ENCODE measurements at regions not wholly inside any gene's neighbourhood (a gene's known extent, or its start where the extent isn't known, plus 50 kb on each side); places are given as distances from the start of the nearest gene placed in this dataset.
A peak's percentile ranks its signal among the peaks of the same experiment; 100 is the strongest.
"Not testable (repeated sequence)": the region's sequence is repeated elsewhere in the genome, so short reads cannot be mapped to it uniquely, and the experiment has no call there.

- no peak for DNase-seq (ENCODE audit: low spot score)
Measured at GRCh38 chr13:22893777-22894176, 287.0 kb upstream of the SGCG start.

- DNase-seq (ENCODE audit: low spot score): no peak
Measured at GRCh38 chr13:22897571-22898314, 283.0 kb upstream of the SGCG start.

- not testable (repeated sequence) for DNase-seq (ENCODE audit: low spot score)
Measured at GRCh38 chr13:22900416-22900951, 280.3 kb upstream of the SGCG start.

- no peak for DNase-seq (ENCODE audit: low spot score)
Measured at GRCh38 chr13:22903301-22903700, 277.5 kb upstream of the SGCG start.

- DNase-seq (ENCODE audit: low spot score): no peak
Measured at GRCh38 chr13:22903925-22904324, 276.9 kb upstream of the SGCG start.

- peak; percentile 13 for DNase-seq (ENCODE audit: low spot score)
Measured at GRCh38 chr13:22915442-22916082, 265.2 kb upstream of the SGCG start.

GRCh38 chr13:22916276-22916675 is 264.5 kb upstream of the SGCG start:
- DNase-seq (ENCODE audit: low spot score): not testable (repeated sequence)

- DNase-seq (ENCODE audit: low spot score): no peak
Measured at GRCh38 chr13:22925881-22926747, 254.7 kb upstream of the SGCG start.

- no peak for DNase-seq (ENCODE audit: low spot score)
Measured at GRCh38 chr13:22926748-22927400, 253.9 kb upstream of the SGCG start.

- DNase-seq (ENCODE audit: low spot score): not testable (repeated sequence)
Measured at GRCh38 chr13:22927845-22928244, 252.9 kb upstream of the SGCG start.

- DNase-seq (ENCODE audit: low spot score): no peak
Measured at GRCh38 chr13:22929381-22930126, 251.2 kb upstream of the SGCG start.

- no peak for DNase-seq (ENCODE audit: low spot score)
Measured at GRCh38 chr13:22931576-22931975, 249.2 kb upstream of the SGCG start.

- not testable (repeated sequence) for DNase-seq (ENCODE audit: low spot score)
Measured at GRCh38 chr13:22932632-22933412, 248.0 kb upstream of the SGCG start.

GRCh38 chr13:22933571-22934181 is 247.1 kb upstream of the SGCG start:
- no peak for DNase-seq (ENCODE audit: low spot score)

GRCh38 chr13:22934744-22935523 is 245.8 kb upstream of the SGCG start:
- DNase-seq (ENCODE audit: low spot score): no peak

GRCh38 chr13:22936228-22936627 is 244.6 kb upstream of the SGCG start:
- no peak for DNase-seq (ENCODE audit: low spot score)

GRCh38 chr13:22937241-22937640 is 243.5 kb upstream of the SGCG start:
- DNase-seq (ENCODE audit: low spot score): no peak

GRCh38 chr13:22937953-22938352 is 242.8 kb upstream of the SGCG start:
- DNase-seq (ENCODE audit: low spot score): no peak

GRCh38 chr13:22938576-22938975 is 242.2 kb upstream of the SGCG start:
- no peak for DNase-seq (ENCODE audit: low spot score)
